Fibroblast of the aortic adventitia (primary cell): ENCODE measurements at regions not wholly inside any gene's neighbourhood (a gene's known extent, or its start where the extent isn't known, plus 50 kb on each side); places are given as distances from the start of the nearest gene placed in this dataset.

ENCODE experiments used
- DNase-seq: peaks from one replicate; pipeline ENCODE4 v3.0.0-alpha.2; 2010; ENCODE audit warnings: low read depth
- H3K4me3 ChIP-seq: 2 replicates; pipeline ENCODE4 v1.5.1; 2011; ENCODE audit warnings: low read depth, mild to moderate bottlenecking, control low read depth, low read length, moderate library complexity
- CTCF ChIP-seq: IDR thresholded peaks from 2 replicates; pipeline ENCODE4 v1.5.1; 2011; ENCODE audit warnings: mild to moderate bottlenecking, low read length, control low read depth, inconsistent platforms; ENCODE audit not compliant: insufficient read depth

GRCh38 chr20:12916699-12917098 lies 92.1 kb upstream of the SPTLC3 start:
- H3K4me3 ChIP-seq, result no peak overlapping the region
- DNase-seq, result no peak
- no peak for TF ChIP-seq CTCF

GRCh38 chr20:12924126-12924525 lies 84.6 kb upstream of the SPTLC3 start:
- no peak for TF ChIP-seq CTCF
- H3K4me3 ChIP-seq, result no peak overlapping the region
- no peak for DNase-seq

- TF ChIP-seq CTCF, result peak; percentile 93
- no peak overlapping the region for H3K4me3 ChIP-seq
- DNase-seq, result peak; percentile 90
These were observed 83.5 kb upstream of the SPTLC3 start for GRCh38 chr20:12925210-12925755.

- DNase-seq, result no peak
- no peak for TF ChIP-seq CTCF
- no peak overlapping the region for H3K4me3 ChIP-seq
These were observed 82.6 kb upstream of the SPTLC3 start for GRCh38 chr20:12925863-12926793.

- DNase-seq, result peak; percentile 22
- no peak overlapping the region for H3K4me3 ChIP-seq
- TF ChIP-seq CTCF, result no peak
These were observed 81.3 kb upstream of the SPTLC3 start for GRCh38 chr20:12927489-12927888.

GRCh38 chr20:12928358-12928754 lies 80.4 kb upstream of the SPTLC3 start:
- no peak for TF ChIP-seq CTCF
- H3K4me3 ChIP-seq, result no peak overlapping the region
- DNase-seq, result no peak
